MCF 10A (cell line): ENCODE measurements at regions not wholly inside any gene's neighbourhood (a gene's known extent, or its start where the extent isn't known, plus 50 kb on each side); places are given as distances from the start of the nearest gene placed in this dataset.

ENCODE experiments used
- BruUV-seq: library from RNA; stranded (reverse); fragments of 400-500 nt; replicated peaks from 2 replicates; lab custom pipeline; 2021; lab: Mats Ljungman, UMichigan
- CTCF ChIA-PET: fragments of 300-600 bp; sonication (Branson Sonifier 250); formaldehyde crosslinking; extraction: SDS; loops from one replicate; lab custom pipeline; 2021; ENCODE audit warnings: antibody characterized with exemption, inconsistent platforms; lab: Yijun Ruan, JAX
- POLR2A ChIA-PET: fragments of 300-600, 350-650 bp; sonication (Branson Sonifier 250); formaldehyde crosslinking; extraction: SDS; loops from one replicate; lab custom pipeline; 2020; ENCODE audit warnings: antibody characterized with exemption, inconsistent platforms; lab: Yijun Ruan, JAX
- DNase-seq: peaks from one replicate; pipeline ENCODE4 v3.0.0-alpha.2; 2018; ENCODE audit not compliant: unreplicated experiment
- H3K27ac Mint-ChIP-seq: one replicate; pipeline ENCODE4 v1.8.0; 2022; ENCODE audit warnings: mild to moderate bottlenecking, low read depth, mixed read lengths; ENCODE audit not compliant: unreplicated experiment
- H3K27me3 Mint-ChIP-seq: one replicate; pipeline ENCODE4 v1.8.0; 2022; ENCODE audit warnings: mixed read lengths; ENCODE audit not compliant: insufficient read depth, unreplicated experiment
- H3K36me3 Mint-ChIP-seq: one replicate; pipeline ENCODE4 v1.8.0; 2022; ENCODE audit warnings: mild to moderate bottlenecking, moderate library complexity, mixed read lengths; ENCODE audit not compliant: insufficient read depth, unreplicated experiment
- H3K4me1 Mint-ChIP-seq: one replicate; pipeline ENCODE4 v1.8.0; 2022; ENCODE audit warnings: mixed read lengths; ENCODE audit not compliant: insufficient read depth, unreplicated experiment
- H3K4me3 Mint-ChIP-seq: one replicate; pipeline ENCODE4 v1.8.0; 2022; ENCODE audit warnings: mild to moderate bottlenecking, moderate library complexity, mixed read lengths; ENCODE audit not compliant: unreplicated experiment
- H3K9me3 Mint-ChIP-seq: one replicate; pipeline ENCODE4 v1.8.0; 2022; ENCODE audit warnings: mixed read lengths; ENCODE audit not compliant: unreplicated experiment
- intact Hi-C: fragments of 100-400 bp; cut with micrococcal nuclease; formaldehyde crosslinking; loops from 2 replicates; pipeline ENCODE4 v1.14.1; 2022
- TF ChIP-seq, protein P1 (sequence below): fragments of 200-600 bp; IDR thresholded peaks from one replicate; pipeline ENCODE4 v1.8.0; 2022; ENCODE audit warnings: antibody characterized with exemption, mild to moderate bottlenecking; ENCODE audit not compliant: unreplicated experiment

DNA sequence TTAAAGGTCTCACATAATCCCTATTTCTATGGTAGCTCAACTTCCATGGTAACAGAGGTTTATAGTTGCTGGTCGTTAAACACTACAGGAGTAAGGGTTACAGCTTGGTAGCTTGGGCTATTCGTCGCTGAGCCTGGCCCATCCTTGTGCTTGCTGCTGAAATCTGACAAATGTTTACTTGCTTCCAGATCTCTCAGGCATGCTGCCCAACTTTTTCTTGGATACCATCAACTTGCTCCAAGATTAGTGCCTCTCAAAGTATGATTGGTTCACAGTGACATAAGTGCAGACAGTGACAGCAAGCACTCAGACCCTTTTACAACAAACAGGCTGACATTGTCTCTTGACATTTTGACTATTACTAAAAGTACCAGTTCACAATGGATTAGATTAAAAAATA is 231.8 kb downstream of the KCNS3 start:
- no peaks in the 10 kb centered on the region for H3K36me3 Mint-ChIP-seq
- no peak for DNase-seq
- ChIA-PET POLR2A (interaction anchor here (0.9 kb wide), 1 partner anchor 10 kb away, joined by 3 read pairs; no protein-coding TSS in a partner anchor), CTCF (no interaction called here)
- H3K4me1 Mint-ChIP-seq, result no peaks in the 10 kb centered on the region
- peaks cover 12% of the 10 kb centered on the region for H3K27me3 Mint-ChIP-seq
- intact Hi-C loops, result no loop called here
- no peaks in the 10 kb centered on the region for H3K9me3 Mint-ChIP-seq
- BruUV-seq, result no TSS peak
- H3K4me3 Mint-ChIP-seq, result no peak overlapping the region
- TF ChIP-seq, protein P1, sequence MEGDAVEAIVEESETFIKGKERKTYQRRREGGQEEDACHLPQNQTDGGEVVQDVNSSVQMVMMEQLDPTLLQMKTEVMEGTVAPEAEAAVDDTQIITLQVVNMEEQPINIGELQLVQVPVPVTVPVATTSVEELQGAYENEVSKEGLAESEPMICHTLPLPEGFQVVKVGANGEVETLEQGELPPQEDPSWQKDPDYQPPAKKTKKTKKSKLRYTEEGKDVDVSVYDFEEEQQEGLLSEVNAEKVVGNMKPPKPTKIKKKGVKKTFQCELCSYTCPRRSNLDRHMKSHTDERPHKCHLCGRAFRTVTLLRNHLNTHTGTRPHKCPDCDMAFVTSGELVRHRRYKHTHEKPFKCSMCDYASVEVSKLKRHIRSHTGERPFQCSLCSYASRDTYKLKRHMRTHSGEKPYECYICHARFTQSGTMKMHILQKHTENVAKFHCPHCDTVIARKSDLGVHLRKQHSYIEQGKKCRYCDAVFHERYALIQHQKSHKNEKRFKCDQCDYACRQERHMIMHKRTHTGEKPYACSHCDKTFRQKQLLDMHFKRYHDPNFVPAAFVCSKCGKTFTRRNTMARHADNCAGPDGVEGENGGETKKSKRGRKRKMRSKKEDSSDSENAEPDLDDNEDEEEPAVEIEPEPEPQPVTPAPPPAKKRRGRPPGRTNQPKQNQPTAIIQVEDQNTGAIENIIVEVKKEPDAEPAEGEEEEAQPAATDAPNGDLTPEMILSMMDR, result no peak
- H3K27ac Mint-ChIP-seq, result no peak overlapping the region

GRCh38 chr2:18106841-18107240 is 228.4 kb downstream of the KCNS3 start:
- H3K36me3 Mint-ChIP-seq, result no peaks in the 10 kb centered on the region
- H3K27ac Mint-ChIP-seq, result no peak overlapping the region
- BruUV-seq, result no TSS peak
- no peaks in the 10 kb centered on the region for H3K4me1 Mint-ChIP-seq
- POLR2A ChIA-PET, result interaction anchor here (0.6 kb wide), 1 partner anchor 245 kb away, joined by 4 read pairs; no protein-coding TSS in a partner anchor
- H3K9me3 Mint-ChIP-seq, result no peaks in the 10 kb centered on the region
- DNase-seq, result no peak
- TF ChIP-seq, protein P1, result no peak
- intact Hi-C loops, result no loop called here
- H3K4me3 Mint-ChIP-seq, result no peak overlapping the region
- CTCF ChIA-PET, result interaction anchor here (0.7 to 1.2 kb wide), 2 partner anchors 43 to 46 kb away, joined by 5 read pairs; no protein-coding TSS in a partner anchor
- peaks cover 12% of the 10 kb centered on the region for H3K27me3 Mint-ChIP-seq

- ChIA-PET CTCF (interaction anchor here (0.5 to 0.8 kb wide), 4 partner anchors 11 to 1045 kb away, joined by 3 to 6 read pairs (median 3); no protein-coding TSS in a partner anchor), POLR2A (interaction anchor here (0.7 kb wide), 1 partner anchor 8 kb away, joined by 3 read pairs; no protein-coding TSS in a partner anchor)
- no peak overlapping the region for H3K4me3 Mint-ChIP-seq
- H3K36me3 Mint-ChIP-seq, result no peaks in the 10 kb centered on the region
- H3K9me3 Mint-ChIP-seq, result no peaks in the 10 kb centered on the region
- intact Hi-C loops, result no loop called here
- no peaks in the 10 kb centered on the region for H3K4me1 Mint-ChIP-seq
- H3K27me3 Mint-ChIP-seq, result peaks cover 12% of the 10 kb centered on the region
- no peak for DNase-seq
- BruUV-seq, result no TSS peak
- no peak overlapping the region for H3K27ac Mint-ChIP-seq
- TF ChIP-seq, protein P1, result no peak
Measured at GRCh38 chr2:18105929-18106328, 227.5 kb downstream of the KCNS3 start.

DNA sequence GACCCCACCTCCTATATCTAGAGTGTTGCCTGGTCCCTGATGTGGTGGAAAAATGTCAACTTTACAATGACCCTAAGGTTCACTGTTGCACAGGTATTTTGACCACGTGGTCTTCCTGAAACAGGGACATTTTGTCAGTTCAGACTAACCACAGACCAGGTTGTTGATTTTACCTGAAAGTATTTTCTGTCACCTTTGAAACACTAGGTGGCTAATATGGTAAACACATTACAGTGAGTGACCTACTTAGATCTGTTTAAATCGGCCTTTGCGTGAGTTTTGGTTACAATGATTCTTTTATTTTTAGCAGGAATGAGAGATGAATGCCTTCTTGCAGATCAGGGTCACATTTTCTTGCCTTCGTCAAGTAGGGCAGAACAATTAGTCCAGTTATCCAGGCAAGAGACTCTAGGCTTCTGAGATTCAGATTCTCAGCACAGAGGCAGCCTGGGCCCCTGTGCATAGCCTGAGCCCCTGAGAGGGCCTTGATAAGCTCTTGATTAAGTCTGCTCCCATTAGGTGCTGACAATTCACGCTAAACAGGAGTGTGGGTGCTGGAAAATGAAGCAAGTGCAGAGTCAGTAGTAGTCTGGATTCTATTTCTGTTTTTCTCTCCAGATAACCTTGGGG is 226.2 kb downstream of the KCNS3 start:
- H3K4me1 Mint-ChIP-seq, result no peaks in the 10 kb centered on the region
- peaks cover 12% of the 10 kb centered on the region for H3K27me3 Mint-ChIP-seq
- H3K4me3 Mint-ChIP-seq, result no peak overlapping the region
- DNase-seq, result no peak
- no peak overlapping the region for H3K27ac Mint-ChIP-seq
- CTCF ChIA-PET, result interaction anchor here (0.6 kb wide), 2 partner anchors 337 to 678 kb away, joined by 4 read pairs; no protein-coding TSS in a partner anchor
- TF ChIP-seq, protein P1, result no peak
- no TSS peak for BruUV-seq
- no peaks in the 10 kb centered on the region for H3K9me3 Mint-ChIP-seq
- no peaks in the 10 kb centered on the region for H3K36me3 Mint-ChIP-seq
- intact Hi-C loops, result no loop called here
- POLR2A ChIA-PET, result no interaction called here
